NCI-H510A treated with DMSO at 0.1 percent for 48 hours (cell line): ENCODE measurements at regions not wholly inside any gene's neighbourhood (a gene's known extent, or its start where the extent isn't known, plus 50 kb on each side); places are given as distances from the start of the nearest gene placed in this dataset.
A peak's percentile ranks its signal among the peaks of the same experiment; 100 is the strongest.
"Not testable (repeated sequence)": the region's sequence is repeated elsewhere in the genome, so short reads cannot be mapped to it uniquely, and the experiment has no call there.

Source experiments
- DNase-seq: peaks from one replicate; lab custom pipeline; 2025; lab: John Stamatoyannopoulos, UW

DNA sequence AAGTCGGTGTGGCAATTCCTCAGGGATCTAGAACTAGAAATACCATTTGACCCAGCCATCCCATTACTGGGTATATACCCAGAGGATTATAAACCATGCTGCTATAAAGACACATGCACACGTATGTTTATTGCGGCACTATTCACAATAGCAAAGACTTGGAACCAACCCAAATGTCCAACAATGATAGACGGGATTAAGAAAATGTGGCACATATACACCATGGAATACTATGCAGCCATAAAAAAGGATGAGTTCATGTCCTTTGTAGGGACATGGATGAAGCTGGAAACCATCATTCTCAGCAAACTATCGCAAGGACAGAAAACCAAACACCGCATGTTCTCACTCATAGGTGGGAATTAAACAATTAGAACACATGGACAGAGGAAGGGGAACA is 80.6 kb upstream of the ST3GAL5 start:
- DNase-seq: not testable (repeated sequence)

DNA sequence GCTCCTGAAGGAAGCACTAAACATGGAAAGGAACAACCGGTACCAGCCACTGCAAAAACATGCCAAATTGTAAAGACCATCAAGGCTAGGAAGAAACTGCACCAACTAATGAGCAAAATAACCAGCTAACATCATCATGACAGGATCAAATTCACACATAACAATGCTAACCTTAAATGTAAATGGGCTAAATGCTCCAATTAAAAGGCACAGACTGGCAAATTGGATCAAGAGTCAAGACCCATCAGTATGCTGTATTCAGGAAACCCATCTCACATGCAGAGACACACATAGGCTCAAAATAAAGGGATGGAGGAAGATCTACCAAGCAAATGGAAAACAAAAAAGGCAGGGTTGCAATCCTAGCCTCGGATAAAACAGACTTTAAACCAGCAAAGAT is 77.0 kb upstream of the ST3GAL5 start:
- DNase-seq: not testable (repeated sequence)

DNA sequence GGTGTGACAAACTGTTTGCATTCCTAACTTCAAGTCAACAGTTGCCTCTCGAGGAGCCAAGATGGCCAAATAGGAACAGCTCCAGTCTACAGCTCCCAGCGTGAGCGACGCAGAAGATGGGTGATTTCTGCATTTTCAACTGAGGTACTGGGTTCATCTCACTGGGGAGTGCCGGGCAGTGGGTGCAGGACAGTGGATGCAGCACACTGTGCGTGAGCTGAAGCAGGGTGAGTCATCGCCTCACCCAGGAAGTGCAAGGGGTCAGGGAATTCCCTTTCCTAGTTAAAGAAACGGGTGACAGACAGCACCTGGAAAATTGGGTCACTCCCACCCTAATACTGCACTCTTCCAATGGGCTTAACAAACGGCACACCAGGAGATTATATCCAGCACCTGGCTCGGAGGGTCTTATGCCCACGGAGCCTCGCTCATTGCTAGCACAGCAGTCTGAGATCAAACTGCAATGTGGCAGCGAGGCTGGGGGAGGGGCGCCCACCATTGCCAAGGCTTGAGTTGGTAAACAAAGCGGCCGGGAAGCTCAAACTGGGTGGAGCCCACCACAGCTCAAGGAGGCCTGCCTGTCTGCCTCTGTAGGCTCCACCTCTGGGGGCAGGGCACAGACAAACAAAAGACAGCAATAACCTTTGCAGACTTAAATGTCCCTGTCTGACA is 75.1 kb upstream of the ST3GAL5 start:
- not testable (repeated sequence) for DNase-seq

DNA sequence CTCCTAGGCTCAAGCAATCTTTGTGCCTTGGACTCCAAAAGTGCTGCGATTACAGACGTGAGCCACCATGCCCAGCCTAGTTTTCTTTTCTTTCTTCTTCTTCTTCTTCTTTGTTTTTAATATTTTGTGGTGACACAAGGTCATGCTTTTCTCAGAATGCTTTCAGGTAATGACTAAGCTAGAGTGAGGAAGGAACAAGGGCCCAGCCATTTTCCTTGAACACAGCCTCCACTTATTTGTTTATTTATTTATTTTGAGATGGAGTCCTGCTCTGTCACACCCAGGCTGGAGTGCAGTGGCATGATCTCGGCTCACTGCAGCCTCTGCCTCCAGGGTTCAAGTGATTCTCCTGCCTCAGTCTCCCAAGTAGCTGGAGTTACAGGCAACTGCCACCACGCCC is 74.3 kb upstream of the ST3GAL5 start:
- no peak for DNase-seq

DNA sequence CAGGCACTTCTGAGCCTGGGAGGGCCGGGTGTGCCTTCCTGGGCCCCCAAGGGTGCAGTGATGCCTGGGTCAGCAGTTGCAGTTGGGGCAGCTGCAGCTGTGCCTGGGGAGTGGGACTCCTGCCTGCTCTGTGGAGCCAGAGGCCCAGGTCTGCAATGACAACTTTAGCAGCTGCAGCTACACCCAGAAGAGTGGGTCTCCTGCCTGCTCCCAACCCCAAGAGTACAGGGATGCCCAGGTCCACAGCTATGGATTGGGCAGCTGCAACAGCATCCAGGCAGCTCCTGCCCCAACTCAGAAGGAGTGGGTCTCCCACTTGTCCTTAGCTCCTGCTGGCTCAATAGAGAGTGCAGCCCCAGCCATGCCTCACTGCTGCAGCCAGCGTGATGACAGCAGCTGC is 73.0 kb upstream of the ST3GAL5 start:
- DNase-seq: no peak

DNA sequence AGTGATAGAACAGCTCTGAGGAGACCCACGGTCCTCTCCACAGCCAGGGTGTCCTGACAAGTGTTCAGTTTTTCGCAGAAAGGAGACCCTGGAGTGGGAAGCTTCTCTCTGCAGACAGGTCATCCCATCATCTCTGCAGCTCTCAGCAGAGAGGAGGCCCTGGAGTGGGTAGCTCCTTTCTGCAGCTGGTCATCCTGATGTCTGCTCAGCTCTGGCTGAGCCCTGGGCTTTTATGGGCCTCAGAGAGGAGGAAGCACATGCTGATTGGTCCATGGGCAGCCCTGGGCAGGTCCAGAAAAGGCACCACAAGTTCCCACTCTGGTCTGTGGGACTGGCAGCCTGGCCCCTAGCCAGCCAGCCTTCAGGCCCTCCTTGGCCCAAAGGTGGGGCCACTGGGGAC is 72.3 kb upstream of the ST3GAL5 start:
- DNase-seq: no peak

DNA sequence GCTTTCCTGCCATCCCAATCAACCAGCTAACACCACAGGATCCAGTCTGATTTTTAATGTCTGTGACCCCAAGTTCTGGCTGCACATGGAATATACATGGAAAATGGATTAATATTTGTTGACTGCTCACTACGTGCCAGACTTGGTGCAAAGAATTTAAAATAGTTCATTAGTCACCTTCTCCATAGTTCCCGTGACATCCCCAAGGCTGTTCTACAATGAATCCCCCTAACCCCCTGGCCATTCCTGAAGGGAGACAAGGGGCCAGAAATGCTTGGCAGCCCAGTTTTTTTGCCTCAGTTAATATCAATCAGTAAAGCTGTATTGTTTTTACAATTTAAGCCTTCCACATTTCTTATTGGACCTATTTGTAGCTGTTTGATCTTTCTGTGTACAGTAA is 71.0 kb upstream of the ST3GAL5 start:
- no peak for DNase-seq

DNA sequence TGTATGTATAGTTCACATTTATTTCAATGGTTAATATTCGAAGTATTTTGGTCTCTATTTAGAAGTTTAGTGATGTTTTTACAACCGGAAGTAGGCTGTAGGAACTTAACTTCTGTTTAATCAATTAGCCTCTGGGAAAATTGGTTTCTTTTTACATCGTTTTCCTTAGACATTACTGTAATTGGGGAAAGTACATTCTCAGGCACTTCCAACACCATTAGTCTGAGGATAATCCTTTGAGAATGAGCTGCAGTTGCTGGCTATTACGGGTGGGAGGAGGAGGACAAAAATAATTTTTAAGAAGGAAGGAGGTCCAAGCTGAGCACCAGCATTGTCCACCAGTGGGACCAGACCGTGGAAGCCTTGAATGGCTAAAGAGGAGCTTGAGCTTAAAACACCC is 70.4 kb upstream of the ST3GAL5 start:
- no peak for DNase-seq

DNA sequence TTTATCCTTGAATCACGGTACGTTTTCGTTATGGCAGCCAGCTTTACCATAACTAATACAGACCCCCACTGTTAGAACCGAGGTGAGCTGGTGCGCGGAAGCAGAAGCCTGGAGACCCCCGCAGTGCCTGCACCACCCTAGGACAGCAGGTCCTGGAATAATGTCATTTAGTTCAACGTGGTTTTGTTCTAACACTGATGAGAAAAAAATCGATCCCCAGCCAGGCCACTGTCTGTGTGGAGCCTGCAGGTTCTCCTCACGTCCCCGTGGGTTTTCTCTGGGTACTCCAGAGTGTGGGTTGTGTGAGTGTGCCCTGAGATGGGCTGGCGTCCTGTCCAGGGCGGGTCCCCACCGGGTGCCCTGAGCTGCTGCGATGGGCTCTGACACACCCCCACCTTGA is 69.9 kb upstream of the ST3GAL5 start:
- no peak for DNase-seq

DNA sequence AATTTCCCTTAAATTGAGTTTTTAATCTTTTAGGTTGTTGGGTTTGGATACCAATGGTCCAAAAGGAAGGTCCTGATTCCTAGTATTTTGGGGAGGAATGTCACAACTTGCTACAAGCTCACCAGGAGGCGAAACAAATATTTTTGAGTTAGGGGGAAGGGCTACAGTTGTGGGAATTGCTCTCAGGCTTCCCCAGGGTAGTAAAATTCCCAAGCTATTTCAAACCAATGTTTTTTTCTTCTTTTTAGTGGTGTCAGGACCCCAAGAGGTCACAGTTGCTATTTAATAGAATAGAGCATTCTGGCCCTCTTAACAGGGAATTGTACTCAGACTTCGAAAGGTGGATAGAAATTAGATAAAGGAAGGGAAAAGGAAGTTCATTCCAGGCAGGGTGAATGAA is 68.5 kb upstream of the ST3GAL5 start:
- DNase-seq: no peak

DNA sequence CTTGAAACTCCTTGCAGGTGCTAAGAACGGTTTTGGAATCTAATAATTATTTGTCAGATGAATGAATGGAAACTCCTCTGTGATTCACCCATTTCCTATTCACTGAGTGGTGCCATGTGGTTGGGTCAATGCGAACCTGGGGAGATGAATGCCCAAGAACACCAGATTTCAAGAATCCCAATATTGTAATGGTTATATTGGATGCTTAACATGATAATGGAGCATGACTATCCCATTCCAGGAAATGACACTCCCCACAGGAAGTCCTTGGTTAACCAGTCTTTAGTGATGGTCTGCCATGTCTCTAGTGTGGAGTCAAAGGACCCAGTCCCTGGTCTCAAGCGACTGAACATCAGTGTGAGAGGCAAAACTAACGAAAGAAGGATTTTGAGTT is 67.9 kb upstream of the ST3GAL5 start:
- DNase-seq: no peak

DNA sequence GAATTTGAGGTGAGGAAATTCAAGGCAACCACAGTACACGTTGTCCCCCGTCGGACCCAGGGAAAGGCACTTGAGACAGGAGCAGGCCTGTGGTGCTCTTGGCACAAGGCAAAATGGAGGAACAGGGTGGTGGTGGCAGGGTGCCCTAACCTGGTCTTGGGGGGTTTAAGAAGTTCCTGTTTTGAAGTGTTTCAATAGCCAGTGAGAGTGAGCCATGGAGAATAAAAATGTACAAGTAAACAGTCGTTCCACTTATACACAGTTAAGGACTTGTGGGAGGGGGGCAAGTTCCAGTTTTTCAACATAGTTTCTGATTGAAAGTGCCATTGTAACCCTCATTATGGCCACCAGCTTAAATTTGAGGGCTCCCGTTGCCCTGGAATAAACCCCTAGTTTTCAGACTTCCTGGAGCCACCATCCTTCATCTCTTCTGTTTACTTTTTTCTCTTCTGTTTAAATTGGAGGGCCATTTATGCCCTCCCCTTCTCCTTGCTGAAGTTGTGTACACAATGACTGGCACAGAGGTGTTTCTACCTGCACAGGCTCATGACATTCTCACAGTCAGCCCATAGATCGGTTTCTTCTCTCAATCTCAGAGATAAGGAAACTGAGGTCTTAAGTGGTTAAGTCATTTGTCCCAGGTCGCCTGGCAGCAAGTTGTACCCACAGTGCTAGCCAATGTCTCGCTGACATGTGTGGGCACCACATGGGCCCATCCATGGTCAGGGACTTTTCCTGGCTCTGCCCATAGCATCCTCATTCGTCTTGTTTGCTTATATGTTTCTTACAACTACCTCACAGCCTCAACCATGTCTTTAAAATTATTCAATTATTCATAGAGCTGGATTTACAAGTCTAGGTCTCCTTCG is 66.0 kb upstream of the ST3GAL5 start:
- DNase-seq: peak; percentile 88

DNA sequence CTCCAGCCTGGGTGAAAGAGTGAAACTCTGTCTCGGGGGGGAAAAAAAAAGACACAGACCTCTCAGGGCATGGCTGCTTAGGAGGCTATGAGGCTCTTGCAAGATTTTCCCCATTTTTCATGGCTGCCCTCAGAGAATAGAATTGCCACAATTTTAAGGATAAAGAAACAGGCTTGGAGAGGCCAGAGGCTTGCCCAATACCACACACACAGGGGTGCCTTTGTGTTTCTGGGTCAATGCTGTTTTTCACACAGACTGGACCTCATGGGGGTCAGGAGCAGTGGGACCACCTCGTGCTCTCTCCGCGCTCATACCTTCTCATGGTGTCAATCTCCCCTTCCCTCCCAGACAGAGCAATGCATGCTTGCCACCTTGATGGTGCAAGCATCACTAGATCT is 65.4 kb upstream of the ST3GAL5 start:
- DNase-seq: no peak

DNA sequence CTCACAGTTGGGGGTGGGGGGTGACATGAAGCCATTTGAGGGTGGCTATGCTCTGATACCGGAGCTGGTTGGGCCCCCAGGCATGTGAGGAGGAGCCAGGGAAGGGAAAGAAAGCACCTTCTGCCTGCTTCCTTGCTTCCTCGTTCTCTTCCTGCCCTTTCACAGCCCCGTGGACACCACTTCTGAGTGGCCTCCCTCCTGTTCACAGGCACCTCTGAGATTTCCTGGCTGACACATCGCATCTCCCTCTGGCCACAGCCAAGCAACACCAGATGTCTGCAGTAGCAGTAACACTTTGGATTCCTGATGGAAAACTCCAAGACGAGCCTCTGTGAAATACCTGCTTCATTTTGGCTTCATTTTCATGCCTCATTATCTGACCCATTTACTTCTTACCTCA is 64.7 kb upstream of the ST3GAL5 start:
- no peak for DNase-seq

DNA sequence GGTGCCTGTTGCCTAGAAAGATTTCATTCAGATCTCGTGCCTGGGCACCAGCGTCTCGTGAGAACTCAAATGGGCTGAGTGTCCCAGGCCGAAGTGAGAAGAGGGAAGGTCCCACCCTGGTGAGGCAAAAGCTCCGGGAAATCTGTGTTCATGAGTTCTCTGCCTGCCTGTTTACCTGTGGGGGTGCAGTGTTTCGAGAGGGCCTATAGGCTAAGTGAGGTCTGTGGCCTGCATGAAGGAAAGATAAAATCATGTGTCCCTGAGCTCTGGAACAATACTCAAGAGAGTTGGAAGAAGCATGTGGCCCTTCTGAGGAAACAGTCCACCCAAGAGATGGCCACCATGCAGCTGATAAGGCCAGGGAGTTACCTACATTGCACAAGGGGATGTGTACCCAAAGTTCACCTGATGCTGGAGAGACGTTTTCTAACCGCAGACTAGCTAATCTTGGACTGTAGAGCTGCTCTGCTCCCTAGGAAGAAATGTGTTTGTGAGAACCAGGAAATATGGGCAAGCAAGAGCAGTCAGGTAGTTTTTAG is 63.5 kb upstream of the ST3GAL5 start:
- no peak for DNase-seq

DNA sequence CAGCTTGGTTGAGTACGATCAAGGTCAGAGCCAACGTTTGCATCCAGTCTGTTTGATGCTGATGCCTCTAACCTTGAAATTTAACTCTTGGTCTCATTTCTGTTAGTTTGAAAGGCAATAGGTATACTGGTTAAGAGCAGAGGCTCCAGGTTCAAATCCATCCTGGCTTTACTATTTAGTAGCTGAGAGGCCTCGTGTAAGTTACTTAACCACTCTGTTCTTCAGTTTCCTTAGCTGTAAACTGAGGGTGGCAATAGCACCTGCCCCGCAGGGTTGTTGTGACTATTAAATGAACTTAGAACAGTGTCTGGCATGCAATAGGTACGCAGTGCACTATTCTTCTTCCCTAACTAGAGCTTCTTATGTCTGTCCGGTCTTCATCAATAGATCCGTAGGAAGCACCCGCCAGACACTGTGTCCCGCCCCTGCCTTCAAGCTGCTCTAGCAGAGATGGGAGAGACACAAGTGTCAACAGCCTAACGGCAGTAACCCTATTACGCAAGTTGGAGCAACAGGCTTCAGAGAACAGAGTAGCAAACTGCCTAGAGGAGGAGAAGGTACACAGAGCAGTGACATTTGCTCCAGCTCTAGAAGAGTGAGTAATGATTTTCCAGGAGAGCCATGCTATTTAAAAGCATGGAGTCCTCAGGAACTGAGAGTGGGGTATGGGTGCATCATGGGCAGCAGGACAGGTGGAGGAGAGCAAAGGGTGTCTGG is 62.7 kb upstream of the ST3GAL5 start:
- DNase-seq: peak; percentile 37

DNA sequence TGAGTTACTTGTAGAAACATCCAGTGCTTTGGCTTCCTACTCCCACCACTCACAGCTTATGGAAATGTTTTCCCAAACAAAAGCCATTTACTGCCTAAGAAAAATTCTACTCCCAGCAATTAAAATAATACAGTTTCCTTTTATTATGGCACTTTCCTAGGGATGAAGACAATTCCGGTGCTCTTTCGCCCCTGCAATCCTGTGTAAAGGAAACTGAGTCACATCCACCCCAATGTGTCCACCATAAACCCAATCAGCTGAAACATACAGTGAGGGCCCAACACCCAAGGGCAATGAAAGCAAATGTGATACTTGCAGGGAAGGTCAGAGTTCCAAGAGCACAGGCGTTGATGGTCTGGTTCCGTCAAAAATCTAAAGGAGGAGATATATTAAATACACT is 62.0 kb upstream of the ST3GAL5 start:
- DNase-seq: no peak

DNA sequence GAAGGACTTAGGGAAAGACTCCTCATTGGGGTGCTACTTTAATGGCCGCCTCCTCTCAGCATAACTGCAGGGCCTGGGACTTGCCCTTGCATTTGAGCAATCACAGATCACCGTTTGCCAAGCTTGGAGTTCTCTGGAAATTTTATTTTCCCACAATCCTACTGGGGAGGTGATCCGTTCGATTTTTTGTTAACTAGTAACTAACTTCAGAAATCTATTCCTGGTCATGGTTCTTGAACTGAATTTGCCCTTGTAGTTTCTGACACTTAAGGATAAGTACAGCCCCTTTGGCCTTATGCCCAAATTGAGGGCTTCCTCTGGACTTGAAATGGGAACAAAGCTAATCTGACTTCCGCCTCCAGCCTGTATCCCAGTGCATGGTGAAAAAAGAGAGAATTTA is 60.5 kb upstream of the ST3GAL5 start:
- no peak for DNase-seq

DNA sequence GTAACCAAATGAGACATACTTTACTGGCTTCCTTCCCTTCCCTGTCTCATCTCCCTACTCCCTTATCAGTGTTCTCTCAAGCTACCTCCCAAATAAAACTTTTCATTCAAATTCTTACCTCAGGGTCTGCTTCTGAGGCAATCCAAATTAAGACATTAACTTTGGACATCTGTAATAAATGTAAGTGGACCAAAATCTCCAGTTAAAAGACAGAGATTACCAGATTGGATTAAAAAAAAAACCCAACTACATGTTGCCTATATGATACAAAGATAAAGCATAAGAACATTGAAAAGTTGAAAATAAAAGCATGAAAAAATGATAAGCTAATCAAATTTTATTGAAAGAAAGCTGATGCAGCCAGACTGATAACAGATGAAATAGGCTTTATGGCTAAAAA is 58.8 kb upstream of the ST3GAL5 start:
- no peak for DNase-seq

DNA sequence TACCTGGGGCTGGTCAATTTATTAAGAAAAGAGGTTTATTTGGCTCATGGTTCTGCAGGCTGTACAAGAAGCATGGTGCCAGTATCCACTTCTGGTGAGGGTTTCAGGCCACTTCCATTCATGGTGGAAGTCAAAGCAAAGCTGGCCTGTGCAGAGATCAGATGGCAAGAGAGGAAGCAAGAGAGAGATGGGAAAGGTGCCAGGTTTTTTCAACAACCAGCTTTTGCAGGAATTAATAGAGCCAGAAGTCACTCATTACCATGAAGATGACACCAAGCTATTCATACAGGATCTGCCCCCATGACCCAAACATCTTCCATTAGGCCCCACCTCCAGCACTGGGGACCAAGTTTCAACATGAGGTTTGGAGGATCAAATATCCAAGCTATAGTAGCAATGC is 56.8 kb upstream of the ST3GAL5 start:
- no peak for DNase-seq

DNA sequence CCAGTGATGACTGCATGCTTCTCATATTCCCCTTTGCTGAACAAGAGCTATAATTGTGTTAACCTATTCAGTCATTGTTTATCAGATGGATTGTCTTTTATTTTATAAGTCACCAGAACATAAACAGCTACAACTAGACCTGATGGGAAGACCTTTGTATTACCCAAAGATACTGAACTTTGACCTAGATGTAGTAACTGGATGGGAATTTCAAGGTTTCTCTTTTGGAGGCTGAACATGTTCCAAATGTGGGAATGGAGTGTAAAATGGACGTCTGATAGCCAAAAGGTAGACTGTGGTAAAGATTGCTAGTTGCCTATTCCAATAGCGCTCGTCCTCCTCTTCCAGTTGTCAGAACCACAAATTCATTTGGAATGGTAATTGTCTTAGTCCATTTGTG is 56.4 kb upstream of the ST3GAL5 start:
- DNase-seq: no peak

DNA sequence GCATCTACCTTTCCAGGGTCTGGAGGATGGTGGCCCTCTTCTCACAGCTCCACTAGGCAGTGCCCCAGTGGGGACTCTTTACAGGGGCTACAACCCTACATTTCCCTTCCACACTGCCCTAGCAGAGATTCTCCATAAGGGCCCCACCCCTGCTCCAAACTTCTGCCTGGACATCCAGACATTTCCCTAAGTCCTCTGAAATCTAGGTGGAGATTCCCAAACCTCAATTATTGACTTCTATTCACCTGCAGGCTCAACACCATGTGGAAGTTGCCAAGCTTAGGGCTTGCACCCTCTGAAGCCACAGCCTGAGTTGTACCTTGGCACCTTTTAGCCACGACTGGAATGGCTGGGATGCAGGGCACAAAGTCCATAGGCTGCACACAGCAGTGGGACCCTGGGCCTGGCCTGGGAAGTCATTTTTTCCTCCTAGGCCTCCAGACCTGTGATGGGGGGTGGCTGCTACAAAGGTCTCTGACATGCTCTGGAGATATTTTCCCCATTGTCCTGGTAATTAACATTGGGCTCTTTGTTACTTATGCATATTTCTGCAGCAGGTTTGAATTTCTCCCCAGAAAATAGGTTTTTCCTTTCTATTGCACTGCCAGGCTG is 53.7 kb upstream of the ST3GAL5 start:
- DNase-seq: no peak
